Large intestine (tissue), 3 donors: ENCODE measurements at regions not wholly inside any gene's neighbourhood (a gene's known extent, or its start where the extent isn't known, plus 50 kb on each side); places are given as distances from the start of the nearest gene placed in this dataset.

Experiments used
- DNase-seq, 2 donors: peaks; one replicate each; pipeline versions ENCODE4 v3.0.0 to v3.0.0-alpha.2; 2013
- H3K27ac ChIP-seq: one replicate; pipeline ENCODE4 v1.5.1; 2013; ENCODE audit warnings: low read length
- H3K27me3 ChIP-seq: 2 replicates; pipeline ENCODE4 v1.6.1; 2013; ENCODE audit warnings: low read length; ENCODE audit not compliant: control insufficient read depth, insufficient read depth
- H3K36me3 ChIP-seq: 2 replicates; pipeline ENCODE4 v1.6.1; 2013; ENCODE audit warnings: low read length; ENCODE audit not compliant: control insufficient read depth, insufficient read depth
- H3K4me1 ChIP-seq: one replicate; pipeline ENCODE4 v1.6.1; 2013; ENCODE audit warnings: low read length; ENCODE audit not compliant: control insufficient read depth, insufficient read depth
- H3K4me3 ChIP-seq: one replicate; pipeline ENCODE4 v1.5.1; 2013; ENCODE audit warnings: low read length
- H3K9me3 ChIP-seq: one replicate; pipeline ENCODE4 v1.6.1; 2013; ENCODE audit warnings: mild to moderate bottlenecking, low read depth, low read length, moderate library complexity; ENCODE audit not compliant: control insufficient read depth
- WGBS: methylation state at CpG from one replicate; pipeline ENCODE4 v1.1.5; 2013; ENCODE audit warnings: low lambda C conversion rate; ENCODE audit not compliant: insufficient coverage; 5-methylcytosine and 5-hydroxymethylcytosine counted together

- WGBS, result no CpG with 5 or more reads among the region's 2 CpGs
- no peak for DNase-seq
- no peak overlapping the region for H3K27ac ChIP-seq
- peaks cover 10% of the 10 kb centered on the region for H3K4me1 ChIP-seq
- no peaks in the 10 kb centered on the region for H3K36me3 ChIP-seq
- H3K4me3 ChIP-seq, result no peak overlapping the region
- no peaks in the 10 kb centered on the region for H3K9me3 ChIP-seq
- no peaks in the 10 kb centered on the region for H3K27me3 ChIP-seq
Observed at GRCh38 chr9:84173961-84174360, 166.6 kb downstream of the SLC28A3 start.

GRCh38 chr9:84174486-84174885 is 166.1 kb downstream of the SLC28A3 start:
- Histone ChIP-seq H3K4me3 (no peak overlapping the region), H3K36me3 (no peaks in the 10 kb centered on the region), H3K27me3 (no peaks in the 10 kb centered on the region), H3K9me3 (no peaks in the 10 kb centered on the region), H3K27ac (no peak overlapping the region), H3K4me1 (peaks cover 10% of the 10 kb centered on the region)
- WGBS, result 80% methylated on average over 1 of the region's 1 CpG
- DNase-seq, result no peak

GRCh38 chr9:84177407-84177806 is 163.2 kb downstream of the SLC28A3 start:
- H3K27ac ChIP-seq, result peak overlapping the region; percentile 46
- H3K9me3 ChIP-seq, result no peaks in the 10 kb centered on the region
- H3K4me1 ChIP-seq, result peaks cover 10% of the 10 kb centered on the region
- no peak overlapping the region for H3K4me3 ChIP-seq
- no CpG with 5 or more reads among the region's 3 CpGs for WGBS
- H3K36me3 ChIP-seq, result no peaks in the 10 kb centered on the region
- peak; percentile 68 to 84 for DNase-seq
- no peaks in the 10 kb centered on the region for H3K27me3 ChIP-seq

- H3K27ac ChIP-seq, result no peak overlapping the region
- WGBS, result no CpG with 5 or more reads among the region's 5 CpGs
- DNase-seq, result no peak
- no peak overlapping the region for H3K4me3 ChIP-seq
- no peaks in the 10 kb centered on the region for H3K9me3 ChIP-seq
- H3K4me1 ChIP-seq, result peaks cover 10% of the 10 kb centered on the region
- H3K36me3 ChIP-seq, result no peaks in the 10 kb centered on the region
- H3K27me3 ChIP-seq, result no peaks in the 10 kb centered on the region
Observed at GRCh38 chr9:84179531-84179930, 161.0 kb downstream of the SLC28A3 start.

- no peaks in the 10 kb centered on the region for H3K27me3 ChIP-seq
- H3K36me3 ChIP-seq, result no peaks in the 10 kb centered on the region
- 89% methylated on average over 3 of the region's 5 CpGs for WGBS
- no peak overlapping the region for H3K27ac ChIP-seq
- no peak for DNase-seq
- H3K4me3 ChIP-seq, result no peak overlapping the region
- H3K9me3 ChIP-seq, result no peaks in the 10 kb centered on the region
- H3K4me1 ChIP-seq, result no peaks in the 10 kb centered on the region
Observed at GRCh38 chr9:84187090-84187489, 153.5 kb downstream of the SLC28A3 start.

GRCh38 chr9:84189904-84190303 is 150.7 kb downstream of the SLC28A3 start:
- H3K36me3 ChIP-seq, result no peaks in the 10 kb centered on the region
- H3K4me3 ChIP-seq, result no peak overlapping the region
- H3K4me1 ChIP-seq, result no peaks in the 10 kb centered on the region
- WGBS, result 100% methylated on average over 1 of the region's 7 CpGs
- no peaks in the 10 kb centered on the region for H3K27me3 ChIP-seq
- no peaks in the 10 kb centered on the region for H3K9me3 ChIP-seq
- DNase-seq, result peak; percentile 7 to 37
- no peak overlapping the region for H3K27ac ChIP-seq

GRCh38 chr9:84190411-84190810 is 150.1 kb downstream of the SLC28A3 start:
- no peaks in the 10 kb centered on the region for H3K27me3 ChIP-seq
- H3K9me3 ChIP-seq, result no peaks in the 10 kb centered on the region
- H3K27ac ChIP-seq, result no peak overlapping the region
- H3K4me3 ChIP-seq, result no peak overlapping the region
- no CpG with 5 or more reads among the region's 2 CpGs for WGBS
- no peak for DNase-seq
- H3K36me3 ChIP-seq, result no peaks in the 10 kb centered on the region
- no peaks in the 10 kb centered on the region for H3K4me1 ChIP-seq

- Histone ChIP-seq H3K9me3 (no peaks in the 10 kb centered on the region), H3K27me3 (peaks cover 6% of the 10 kb centered on the region), H3K4me1 (no peaks in the 10 kb centered on the region), H3K36me3 (no peaks in the 10 kb centered on the region), H3K4me3 (no peak overlapping the region), H3K27ac (no peak overlapping the region)
- no peak for DNase-seq
- no CpG with 5 or more reads among the region's 9 CpGs for WGBS
Observed at GRCh38 chr9:84206801-84207370, 133.7 kb downstream of the SLC28A3 start.

GRCh38 chr9:84207491-84207951 is 133.0 kb downstream of the SLC28A3 start:
- Histone ChIP-seq H3K9me3 (no peaks in the 10 kb centered on the region), H3K27ac (no peak overlapping the region), H3K4me1 (no peaks in the 10 kb centered on the region), H3K36me3 (no peaks in the 10 kb centered on the region), H3K27me3 (peaks cover 6% of the 10 kb centered on the region), H3K4me3 (no peak overlapping the region)
- no peak for DNase-seq
- no CpG with 5 or more reads among the region's 6 CpGs for WGBS

- WGBS, result 100% methylated on average over 1 of the region's 3 CpGs
- DNase-seq, result no peak
- Histone ChIP-seq H3K36me3 (no peaks in the 10 kb centered on the region), H3K4me3 (no peak overlapping the region), H3K27me3 (no peaks in the 10 kb centered on the region), H3K9me3 (no peaks in the 10 kb centered on the region), H3K4me1 (no peaks in the 10 kb centered on the region), H3K27ac (no peak overlapping the region)
Observed at GRCh38 chr9:84212246-84212645, 128.3 kb downstream of the SLC28A3 start.

GRCh38 chr9:84212982-84213381 is 127.6 kb downstream of the SLC28A3 start:
- no peak for DNase-seq
- Histone ChIP-seq H3K4me1 (no peaks in the 10 kb centered on the region), H3K9me3 (no peaks in the 10 kb centered on the region), H3K36me3 (no peaks in the 10 kb centered on the region), H3K27me3 (peaks cover 2% of the 10 kb centered on the region), H3K4me3 (no peak overlapping the region), H3K27ac (no peak overlapping the region)
- no CpG with 5 or more reads among the region's 2 CpGs for WGBS
